Glutamatergic neuron (in vitro differentiated cells): ENCODE measurements at regions not wholly inside any gene's neighbourhood (a gene's known extent, or its start where the extent isn't known, plus 50 kb on each side); places are given as distances from the start of the nearest gene placed in this dataset.

ENCODE experiments used
- DNase-seq: peaks from one replicate; pipeline ENCODE4 v3.0.0; 2022
- H3K27ac Mint-ChIP-seq: one replicate; pipeline ENCODE4 v1.8.0; 2020; ENCODE audit warnings: mild to moderate bottlenecking, mixed read lengths, inconsistent platforms; ENCODE audit not compliant: unreplicated experiment
- H3K27me3 Mint-ChIP-seq: one replicate; pipeline ENCODE4 v1.8.0; 2020; ENCODE audit warnings: mild to moderate bottlenecking, moderate library complexity, mixed read lengths, inconsistent platforms; ENCODE audit not compliant: unreplicated experiment
- H3K36me3 Mint-ChIP-seq: one replicate; pipeline ENCODE4 v1.8.0; 2020; ENCODE audit warnings: mild to moderate bottlenecking, mixed read lengths, inconsistent platforms; ENCODE audit not compliant: unreplicated experiment
- H3K4me1 Mint-ChIP-seq: one replicate; pipeline ENCODE4 v1.8.0; 2020; ENCODE audit warnings: mild to moderate bottlenecking, low read depth, mixed read lengths, inconsistent platforms; ENCODE audit not compliant: unreplicated experiment
- H3K4me3 Mint-ChIP-seq: one replicate; pipeline ENCODE4 v1.8.0; 2020; ENCODE audit warnings: mild to moderate bottlenecking, mixed read lengths, inconsistent platforms; ENCODE audit not compliant: unreplicated experiment
- H3K9me3 Mint-ChIP-seq: one replicate; pipeline ENCODE4 v1.8.0; 2020; ENCODE audit warnings: mild to moderate bottlenecking, moderate library complexity, mixed read lengths, inconsistent platforms; ENCODE audit not compliant: unreplicated experiment
- TF ChIP-seq, protein P1 (sequence below): fragments of 200-600 bp; sonication (generic); IDR thresholded peaks from one replicate; pipeline ENCODE4 v1.5.0; 2021; ENCODE audit not compliant: partially characterized antibody, unreplicated experiment

DNA sequence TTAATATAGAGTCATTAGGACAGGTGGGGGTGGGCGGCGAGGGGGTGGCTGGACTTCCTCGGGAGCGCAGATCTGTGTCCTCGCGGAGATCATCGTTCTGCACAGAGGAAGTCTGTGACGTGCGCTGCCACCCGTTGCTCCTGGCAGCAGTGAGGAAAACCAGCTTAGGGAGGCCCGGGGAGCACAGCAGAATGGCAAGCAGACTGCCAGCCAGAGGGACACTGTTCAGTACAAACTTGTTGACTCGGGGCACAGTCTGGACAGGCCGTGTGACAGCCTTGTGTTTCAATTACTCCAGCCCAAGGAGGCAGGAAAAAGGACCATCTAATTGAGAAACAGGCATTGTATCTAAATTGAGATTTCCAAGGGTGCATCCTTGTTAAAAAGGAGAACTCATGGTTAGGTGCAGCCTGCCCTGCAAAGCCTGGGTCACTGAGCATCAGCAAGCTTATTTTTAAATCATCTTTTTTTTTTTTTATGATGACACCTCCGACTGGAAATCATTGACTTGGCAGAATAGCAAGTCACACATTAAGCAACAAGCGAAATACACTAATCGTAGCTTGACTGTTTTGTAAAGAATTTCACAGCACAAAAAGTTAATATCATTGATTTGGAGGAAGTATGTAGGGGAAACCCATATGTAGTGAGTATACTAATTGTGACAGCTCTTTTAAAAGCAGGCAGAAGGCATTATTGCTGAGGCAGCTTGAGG is 512.0 kb upstream of the FAT1 start:
- Mint-ChIP-seq H3K4me1 (peaks cover 10% of the 10 kb centered on the region), H3K4me3 (no peak overlapping the region), H3K27me3 (no peaks in the 10 kb centered on the region), H3K36me3 (no peaks in the 10 kb centered on the region), H3K9me3 (peaks cover 4% of the 10 kb centered on the region), H3K27ac (no peak overlapping the region)
- DNase-seq = peak; percentile 21
- TF ChIP-seq, protein P1, sequence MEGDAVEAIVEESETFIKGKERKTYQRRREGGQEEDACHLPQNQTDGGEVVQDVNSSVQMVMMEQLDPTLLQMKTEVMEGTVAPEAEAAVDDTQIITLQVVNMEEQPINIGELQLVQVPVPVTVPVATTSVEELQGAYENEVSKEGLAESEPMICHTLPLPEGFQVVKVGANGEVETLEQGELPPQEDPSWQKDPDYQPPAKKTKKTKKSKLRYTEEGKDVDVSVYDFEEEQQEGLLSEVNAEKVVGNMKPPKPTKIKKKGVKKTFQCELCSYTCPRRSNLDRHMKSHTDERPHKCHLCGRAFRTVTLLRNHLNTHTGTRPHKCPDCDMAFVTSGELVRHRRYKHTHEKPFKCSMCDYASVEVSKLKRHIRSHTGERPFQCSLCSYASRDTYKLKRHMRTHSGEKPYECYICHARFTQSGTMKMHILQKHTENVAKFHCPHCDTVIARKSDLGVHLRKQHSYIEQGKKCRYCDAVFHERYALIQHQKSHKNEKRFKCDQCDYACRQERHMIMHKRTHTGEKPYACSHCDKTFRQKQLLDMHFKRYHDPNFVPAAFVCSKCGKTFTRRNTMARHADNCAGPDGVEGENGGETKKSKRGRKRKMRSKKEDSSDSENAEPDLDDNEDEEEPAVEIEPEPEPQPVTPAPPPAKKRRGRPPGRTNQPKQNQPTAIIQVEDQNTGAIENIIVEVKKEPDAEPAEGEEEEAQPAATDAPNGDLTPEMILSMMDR = no peak

DNA sequence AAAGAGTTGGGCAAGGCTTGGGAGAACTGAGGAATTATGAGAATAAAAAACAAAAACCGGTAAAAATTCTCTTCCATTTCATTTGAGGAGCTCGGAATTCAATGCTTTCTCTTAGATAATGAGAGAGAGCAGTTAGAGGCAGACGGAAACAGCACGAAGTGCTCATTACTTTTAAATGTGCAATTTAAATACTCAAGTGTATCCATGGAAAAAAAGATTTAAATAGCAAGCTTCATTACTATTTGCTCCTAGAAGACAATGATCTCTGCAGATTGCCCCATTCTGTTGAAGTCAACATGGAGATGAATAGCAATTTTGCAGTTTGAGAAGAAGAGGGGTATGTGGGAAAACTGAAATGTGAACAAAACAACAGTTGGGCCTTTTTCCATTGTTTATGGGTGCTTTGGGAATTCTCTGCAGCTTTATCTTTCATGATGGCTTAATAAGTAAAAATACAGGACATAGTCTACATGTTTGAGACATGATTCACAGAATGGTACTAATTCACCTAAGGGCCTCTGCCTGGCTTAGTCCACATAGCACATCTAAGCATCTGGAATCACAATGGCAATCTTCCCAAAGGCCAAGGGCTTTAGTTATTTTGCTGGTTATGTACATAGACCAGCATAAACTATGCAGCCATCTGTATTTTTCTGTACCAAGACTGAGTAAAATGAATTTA is 512.7 kb upstream of the FAT1 start:
- TF ChIP-seq, protein P1 = no peak
- H3K27me3 Mint-ChIP-seq = no peaks in the 10 kb centered on the region
- DNase-seq = no peak
- H3K27ac Mint-ChIP-seq = no peak overlapping the region
- peaks cover 10% of the 10 kb centered on the region for H3K4me1 Mint-ChIP-seq
- no peak overlapping the region for H3K4me3 Mint-ChIP-seq
- peaks cover 4% of the 10 kb centered on the region for H3K9me3 Mint-ChIP-seq
- H3K36me3 Mint-ChIP-seq = no peaks in the 10 kb centered on the region

DNA sequence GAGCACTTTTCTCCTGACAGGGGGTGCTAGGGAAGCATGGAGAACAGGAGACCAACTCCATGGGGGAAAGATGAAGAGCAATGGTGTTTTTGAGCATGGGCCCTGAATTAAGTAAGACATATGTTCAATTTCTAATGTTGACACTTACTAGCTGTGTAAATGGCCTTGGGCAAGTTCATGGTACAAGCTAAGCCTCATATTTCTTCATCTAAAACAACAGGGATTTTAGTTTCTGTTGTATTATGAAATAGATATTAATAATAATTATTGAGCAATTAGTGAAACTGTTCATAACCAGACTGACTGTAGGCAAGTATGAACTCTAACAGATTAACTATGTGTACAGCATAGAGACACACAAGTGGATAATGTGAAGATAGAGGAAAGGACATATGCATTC is 515.0 kb upstream of the FAT1 start:
- TF ChIP-seq, protein P1 = no peak
- Mint-ChIP-seq H3K27me3 (no peaks in the 10 kb centered on the region), H3K4me3 (no peak overlapping the region), H3K9me3 (peaks cover 4% of the 10 kb centered on the region), H3K27ac (no peak overlapping the region), H3K4me1 (peaks cover 8% of the 10 kb centered on the region), H3K36me3 (no peaks in the 10 kb centered on the region)
- DNase-seq = no peak

DNA sequence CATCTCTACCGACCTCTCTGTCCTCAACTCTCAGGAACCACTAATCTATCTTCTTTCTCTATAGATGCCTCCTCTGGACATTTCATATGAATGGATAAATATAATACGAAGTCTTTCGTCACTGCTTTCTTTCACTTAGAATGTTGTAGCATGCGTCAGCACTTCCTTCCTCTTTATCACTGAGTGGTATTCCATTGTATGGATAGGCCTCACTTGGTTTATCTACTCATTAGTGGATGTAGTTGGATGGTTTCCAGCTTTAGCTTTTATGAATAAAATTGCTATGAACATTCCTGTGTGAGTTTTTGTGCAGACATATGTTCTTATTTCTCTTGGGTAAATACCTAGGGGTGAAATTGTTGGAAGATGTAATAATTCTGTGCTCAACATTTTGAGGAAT is 528.2 kb upstream of the FAT1 start:
- Mint-ChIP-seq H3K36me3 (no peaks in the 10 kb centered on the region), H3K4me1 (no peaks in the 10 kb centered on the region), H3K27me3 (no peaks in the 10 kb centered on the region), H3K4me3 (no peak overlapping the region), H3K9me3 (no peaks in the 10 kb centered on the region), H3K27ac (no peak overlapping the region)
- DNase-seq = no peak
- TF ChIP-seq, protein P1 = no peak

DNA sequence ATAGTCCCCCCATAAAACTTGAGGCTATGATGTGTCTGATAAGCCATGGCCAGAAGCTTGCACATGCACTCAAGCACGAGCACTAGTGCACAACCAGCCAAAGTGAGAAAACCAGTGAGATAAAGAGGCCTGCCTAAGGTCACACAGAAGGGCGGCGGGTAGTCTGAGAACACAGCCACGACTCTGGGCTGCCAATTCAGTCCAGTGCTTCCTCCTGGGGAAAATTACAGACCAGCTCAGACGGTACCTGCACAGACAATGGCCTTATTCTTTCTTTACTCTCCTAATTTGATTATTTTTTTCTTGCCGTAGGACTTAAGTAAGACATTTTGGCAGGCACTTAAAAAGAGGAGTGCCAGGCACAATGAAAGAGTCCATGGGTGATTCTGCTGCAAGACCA is 533.2 kb upstream of the FAT1 start:
- no peak overlapping the region for H3K4me3 Mint-ChIP-seq
- H3K36me3 Mint-ChIP-seq = no peaks in the 10 kb centered on the region
- H3K4me1 Mint-ChIP-seq = no peaks in the 10 kb centered on the region
- H3K27ac Mint-ChIP-seq = no peak overlapping the region
- no peaks in the 10 kb centered on the region for H3K9me3 Mint-ChIP-seq
- DNase-seq = no peak
- TF ChIP-seq, protein P1 = no peak
- no peaks in the 10 kb centered on the region for H3K27me3 Mint-ChIP-seq
